HCT116 (cell line): ENCODE measurements at regions not wholly inside any gene's neighbourhood (a gene's known extent, or its start where the extent isn't known, plus 50 kb on each side); places are given as distances from the start of the nearest gene placed in this dataset.

Source experiments
- ATAC-seq: fragments of 200-7000 bp; cut with Tn5 transposase; 2 replicates; pipeline ENCODE4 v1.9.1; 2020; ENCODE audit warnings: mild to moderate bottlenecking, moderate library complexity
- BruUV-seq: library from RNA; stranded (reverse); fragments of 400-500 nt; replicated peaks from 2 replicates; lab custom pipeline; 2021; lab: Mats Ljungman, UMichigan
- CTCF ChIA-PET: fragments of 300-600 bp; sonication (Branson Sonifier 250); formaldehyde crosslinking; loops from one replicate; lab custom pipeline; 2021; ENCODE audit warnings: antibody characterized with exemption; lab: Charles Lee
- POLR2A ChIA-PET: fragments of 300-600, 350-600 bp; sonication (Branson Sonifier 250); formaldehyde crosslinking; loops from one replicate; lab custom pipeline; 2021; ENCODE audit warnings: antibody characterized with exemption; lab: Charles Lee
- RAD21 ChIA-PET, 2 experiments: fragments of 300-600 bp; sonication (Branson Sonifier 250); formaldehyde crosslinking; loops; one replicate each; lab custom pipeline; 2023; ENCODE audit warnings: low total read pairs in 2 of 2; ENCODE audit not compliant: uncharacterized antibody in 2 of 2, unreplicated experiment in 2 of 2, low non-redundant PET in 1 of 2; lab: Charles Lee
- DNase-seq: peaks from one replicate; pipeline ENCODE4 v3.0.0-alpha.2; 2010; ENCODE audit warnings: low read depth, low spot score
- H2AFZ ChIP-seq: fragments of 200-600 bp; shearing (Covaris generic), sonication (generic); 2 replicates; pipeline ENCODE4 v1.6.1; 2017; ENCODE audit warnings: low read depth, mixed run types, mixed read lengths, antibody characterized with exemption, low read length; ENCODE audit not compliant: poor library complexity, severe bottlenecking
- H3K27ac ChIP-seq: 2 replicates; pipeline ENCODE4 v1.5.1; 2012; ENCODE audit warnings: low read depth, low read length
- H3K27me3 ChIP-seq: fragments of 200-600 bp; sonication (generic); 2 replicates; pipeline ENCODE4 v1.6.1; 2016; ENCODE audit warnings: mixed run types, low read length, mixed read lengths; ENCODE audit not compliant: insufficient read depth
- H3K36me3 ChIP-seq, 2 experiments: fragments of 200-500 bp in 1 of 2; fragments of 200-600 bp in 1 of 2; sonication (Bioruptor generic) in 1 of 2; sonication (generic) in 1 of 2; 2 replicates each; pipeline versions ENCODE4 v1.5.1 to v1.6.1; 2014 to 2016; ENCODE audit warnings: low read length in 2 of 2, inconsistent platforms in 1 of 2, mixed read lengths in 1 of 2, mixed run types in 1 of 2; ENCODE audit not compliant: insufficient read depth in 2 of 2, control insufficient read depth in 1 of 2
- H3K4me1 ChIP-seq, 2 experiments: fragments of 200-600 bp in 1 of 2; sonication (generic) in 1 of 2; 2 replicates each; pipeline versions ENCODE4 v1.5.1 to v1.6.1; 2012 to 2017; ENCODE audit warnings: low read length in 2 of 2, inconsistent platforms in 1 of 2, mild to moderate bottlenecking in 1 of 2, mixed read lengths in 1 of 2, mixed run types in 1 of 2, moderate library complexity in 1 of 2; ENCODE audit not compliant: insufficient read depth in 2 of 2, control insufficient read depth in 1 of 2
- H3K4me2 ChIP-seq: fragments of 200-600 bp; sonication (generic); 2 replicates; pipeline ENCODE4 v1.6.1; 2017; ENCODE audit warnings: mixed run types, low read length, mixed read lengths
- H3K4me3 ChIP-seq, 2 experiments: fragments of 200-600 bp in 1 of 2; sonication (generic) in 1 of 2; replicated peaks in 1 of 2; 2 replicates each; pipeline ENCODE4 v1.5.1; 2011 to 2016; ENCODE audit warnings: low read length in 2 of 2, control low read depth in 1 of 2, low read depth in 1 of 2, mild to moderate bottlenecking in 1 of 2, mixed read lengths in 1 of 2, mixed run types in 1 of 2
- H3K79me2 ChIP-seq: fragments of 200-600 bp; sonication (generic); 2 replicates; pipeline ENCODE4 v1.6.1; 2017; ENCODE audit warnings: mild to moderate bottlenecking, mixed run types, low read length, moderate library complexity, mixed read lengths; ENCODE audit not compliant: insufficient read depth
- H3K9ac ChIP-seq: fragments of 200-600 bp; sonication (generic); 2 replicates; pipeline ENCODE4 v1.6.1; 2016; ENCODE audit warnings: low read length, mixed read lengths
- H3K9me2 ChIP-seq: fragments of 200-600 bp; sonication (generic), shearing (Covaris generic); 2 replicates; pipeline ENCODE4 v1.6.1; 2017; ENCODE audit warnings: mixed run types, mild to moderate bottlenecking, moderate library complexity; ENCODE audit not compliant: insufficient read depth
- H3K9me3 ChIP-seq, 2 experiments: fragments of 200-500 bp in 1 of 2; fragments of 200-600 bp in 1 of 2; sonication (Bioruptor generic) in 1 of 2; sonication (generic) in 1 of 2; 2 replicates each; pipeline ENCODE4 v1.6.1; 2014 to 2017; ENCODE audit warnings: low read length in 2 of 2, mixed read lengths in 2 of 2, inconsistent platforms in 1 of 2, low read depth in 1 of 2, mild to moderate bottlenecking in 1 of 2, mixed run types in 1 of 2, moderate library complexity in 1 of 2; ENCODE audit not compliant: control insufficient read depth in 1 of 2, insufficient read depth in 1 of 2
- H4K20me1 ChIP-seq: fragments of 200-600 bp; sonication (generic), shearing (Covaris generic); 2 replicates; pipeline ENCODE4 v1.6.1; 2017; ENCODE audit warnings: mixed run types, mild to moderate bottlenecking, moderate library complexity; ENCODE audit not compliant: insufficient read depth
- CBX3 ChIP-seq: IDR thresholded peaks from 2 replicates; pipeline ENCODE4 v1.6.1; 2012; ENCODE audit warnings: low read depth
- CEBPB ChIP-seq: IDR thresholded peaks from 2 replicates; pipeline ENCODE4 v1.6.1; 2012; ENCODE audit warnings: low read depth
- EGR1 ChIP-seq: IDR thresholded peaks from 2 replicates; pipeline ENCODE4 v1.6.1; 2012; ENCODE audit warnings: low read depth
- ELF1 ChIP-seq: IDR thresholded peaks from 2 replicates; pipeline ENCODE4 v1.6.1; 2012; ENCODE audit warnings: low read depth, borderline replicate concordance
- EZH2 ChIP-seq: fragments of 200-600 bp; sonication (generic); IDR thresholded peaks from 2 replicates; pipeline ENCODE4 v1.6.1; 2017; ENCODE audit warnings: antibody characterized with exemption, mixed run types
- EZH2phosphoT487 ChIP-seq: fragments of 200-600 bp; IDR thresholded peaks from 2 replicates; pipeline ENCODE4 v1.6.1; 2018; ENCODE audit warnings: antibody characterized with exemption, borderline replicate concordance
- FOSL1 ChIP-seq: IDR thresholded peaks from 2 replicates; pipeline ENCODE4 v1.6.1; 2012; ENCODE audit warnings: low read depth
- JUND ChIP-seq: IDR thresholded peaks from 2 replicates; pipeline ENCODE4 v1.6.1; 2012
- POLR2AphosphoS5 ChIP-seq: IDR thresholded peaks from 2 replicates; pipeline ENCODE4 v1.6.1; 2011; ENCODE audit warnings: mild to moderate bottlenecking, low read depth, low read length, moderate library complexity
- RAD21 ChIP-seq: IDR thresholded peaks from 2 replicates; pipeline ENCODE4 v1.6.1; 2012; ENCODE audit warnings: low read depth, mild to moderate bottlenecking
- SIN3A ChIP-seq: IDR thresholded peaks from 2 replicates; pipeline ENCODE4 v1.6.1; 2012; ENCODE audit warnings: low read depth
- SRF ChIP-seq: IDR thresholded peaks from 2 replicates; pipeline ENCODE4 v1.6.1; 2012; ENCODE audit warnings: low read depth
- TCF7L2 ChIP-seq: IDR thresholded peaks from 2 replicates; pipeline ENCODE4 v1.7.0; 2011; ENCODE audit warnings: borderline replicate concordance, inconsistent platforms; ENCODE audit not compliant: insufficient read depth, insufficient read length; ENCODE audit errors: extremely low read depth
- YY1 ChIP-seq: IDR thresholded peaks from 2 replicates; pipeline ENCODE4 v1.6.1; 2011; ENCODE audit warnings: low read length, low read depth, moderate library complexity, mild to moderate bottlenecking; ENCODE audit not compliant: insufficient replicate concordance; ENCODE audit errors: extremely low read depth
- ZFX ChIP-seq: fragments of 450-650 bp; IDR thresholded peaks from 2 replicates; pipeline ENCODE4 v1.6.1; 2017
- ZNF274 ChIP-seq: fragments of 200-500 bp; sonication (Bioruptor generic); IDR thresholded peaks from 2 replicates; pipeline ENCODE4 v1.6.1; 2014; ENCODE audit warnings: mild to moderate bottlenecking, low read depth, low read length, inconsistent platforms
- intact Hi-C: fragments of 100-400 bp; cut with micrococcal nuclease; formaldehyde crosslinking; loops from 2 replicates; pipeline ENCODE4 v1.10.0; 2022
- TF ChIP-seq, protein P1 (sequence below), 3 experiments: fragments of 200-600 bp in 1 of 3; sonication (generic) in 1 of 3; IDR thresholded peaks in 2 of 3; conservative IDR thresholded peaks in 1 of 3; 2 replicates each; pipeline ENCODE4 v1.5.1; 2012 to 2017; ENCODE audit warnings: low read depth in 2 of 3, low read length in 2 of 3, antibody characterized with exemption in 1 of 3, borderline replicate concordance in 1 of 3, control low read depth in 1 of 3, mild to moderate bottlenecking in 1 of 3, mixed read lengths in 1 of 3, mixed run types in 1 of 3, moderate library complexity in 1 of 3; ENCODE audit not compliant: insufficient read depth in 1 of 3
- TF ChIP-seq, protein P2 (sequence below): IDR thresholded peaks from 2 replicates; pipeline ENCODE4 v1.6.1; 2012
- TF ChIP-seq, protein P3 (sequence below): IDR thresholded peaks from 2 replicates; pipeline ENCODE4 v1.6.1; 2012

DNA sequence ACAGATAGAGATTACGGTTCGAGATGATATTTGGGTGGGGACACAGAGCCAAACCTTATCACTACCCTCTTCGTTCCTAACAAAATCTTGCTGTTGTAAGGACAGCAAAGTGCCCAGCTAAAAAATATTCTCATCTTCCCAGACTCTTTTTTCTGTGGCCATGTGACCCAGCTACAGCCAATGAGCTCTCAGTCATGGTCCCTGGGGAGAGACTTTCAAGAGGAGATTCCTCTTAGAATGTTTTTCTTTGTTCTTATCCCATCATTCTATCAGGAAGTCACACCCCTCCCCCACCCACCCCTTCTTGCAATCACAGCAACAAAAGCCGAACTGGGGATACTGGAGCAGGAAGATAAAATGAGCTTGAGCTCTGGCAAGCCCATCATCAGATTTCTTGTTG, 247.1 kb downstream of the CHRM3 start:
- Histone ChIP-seq H3K9ac (no peak overlapping the region), H3K4me2 (no peak overlapping the region), H3K4me3 (no peak overlapping the region), H2AFZ (no peak overlapping the region), H3K4me1 (no peaks in the 10 kb centered on the region), H3K9me2 (no peaks in the 10 kb centered on the region), H3K9me3 (peaks cover 5% of the 10 kb centered on the region in 2 experiments; a peak in 2 of 4 replicates), H4K20me1 (no peaks in the 10 kb centered on the region), H3K27ac (no peak overlapping the region), H3K36me3 (no peaks in the 10 kb centered on the region), H3K27me3 (no peaks in the 10 kb centered on the region), H3K79me2 (no peaks in the 10 kb centered on the region)
- ChIA-PET CTCF (no interaction called here), RAD21 (no interaction called here), POLR2A (no interaction called here)
- no peak for DNase-seq
- BruUV-seq: no TSS peak
- TF ChIP-seq ZFX (no peak), CBX3 (no peak)
- no peak for ATAC-seq
- intact Hi-C loops: no loop called here

DNA sequence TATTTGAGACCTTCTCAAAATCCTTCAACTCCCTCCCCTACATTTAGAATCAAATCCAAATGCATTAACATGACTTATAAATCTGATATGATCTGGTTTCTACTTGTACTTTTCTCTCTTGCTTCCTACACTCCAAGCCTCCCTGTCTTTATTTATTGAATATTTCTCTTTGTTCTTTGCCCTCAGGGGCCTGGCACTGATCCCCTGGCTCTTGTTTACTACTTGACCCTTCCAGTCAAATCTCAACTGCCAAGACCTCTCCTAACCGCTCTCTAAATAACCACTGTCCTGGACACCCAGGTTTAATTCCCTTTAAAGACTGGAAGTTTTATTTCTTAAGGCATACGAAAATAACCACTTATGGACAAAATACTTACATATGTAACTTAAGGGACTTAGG, 248.9 kb downstream of the CHRM3 start:
- Histone ChIP-seq H3K27me3 (no peaks in the 10 kb centered on the region), H3K9ac (no peak overlapping the region), H3K4me3 (no peak overlapping the region), H3K9me3 (peaks cover 5% of the 10 kb centered on the region in 2 experiments; a peak in 2 of 4 replicates), H3K4me2 (no peak overlapping the region)
- intact Hi-C loops: no loop called here
- no peak for ATAC-seq
- CTCF ChIA-PET: no interaction called here
- TF ChIP-seq, protein P1, sequence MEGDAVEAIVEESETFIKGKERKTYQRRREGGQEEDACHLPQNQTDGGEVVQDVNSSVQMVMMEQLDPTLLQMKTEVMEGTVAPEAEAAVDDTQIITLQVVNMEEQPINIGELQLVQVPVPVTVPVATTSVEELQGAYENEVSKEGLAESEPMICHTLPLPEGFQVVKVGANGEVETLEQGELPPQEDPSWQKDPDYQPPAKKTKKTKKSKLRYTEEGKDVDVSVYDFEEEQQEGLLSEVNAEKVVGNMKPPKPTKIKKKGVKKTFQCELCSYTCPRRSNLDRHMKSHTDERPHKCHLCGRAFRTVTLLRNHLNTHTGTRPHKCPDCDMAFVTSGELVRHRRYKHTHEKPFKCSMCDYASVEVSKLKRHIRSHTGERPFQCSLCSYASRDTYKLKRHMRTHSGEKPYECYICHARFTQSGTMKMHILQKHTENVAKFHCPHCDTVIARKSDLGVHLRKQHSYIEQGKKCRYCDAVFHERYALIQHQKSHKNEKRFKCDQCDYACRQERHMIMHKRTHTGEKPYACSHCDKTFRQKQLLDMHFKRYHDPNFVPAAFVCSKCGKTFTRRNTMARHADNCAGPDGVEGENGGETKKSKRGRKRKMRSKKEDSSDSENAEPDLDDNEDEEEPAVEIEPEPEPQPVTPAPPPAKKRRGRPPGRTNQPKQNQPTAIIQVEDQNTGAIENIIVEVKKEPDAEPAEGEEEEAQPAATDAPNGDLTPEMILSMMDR (IDR thresholded peaks at IDR 0.05 in 2 of 3, conservative IDR thresholded peaks at IDR 0.05 in 1 of 3; ENCODE audit: borderline replicate concordance in 1 of 3, insufficient read depth in 1 of 3, low read depth in 2 of 3, low read length in 2 of 3): no peak
- no peak for TF ChIP-seq POLR2AphosphoS5
- no peak for TF ChIP-seq JUND
- no peak for TF ChIP-seq SRF
- no peak for TF ChIP-seq CEBPB
- TF ChIP-seq EZH2phosphoT487: no peak
- TF ChIP-seq SIN3A: no peak
- TF ChIP-seq ELF1: no peak
- TF ChIP-seq, protein P2, sequence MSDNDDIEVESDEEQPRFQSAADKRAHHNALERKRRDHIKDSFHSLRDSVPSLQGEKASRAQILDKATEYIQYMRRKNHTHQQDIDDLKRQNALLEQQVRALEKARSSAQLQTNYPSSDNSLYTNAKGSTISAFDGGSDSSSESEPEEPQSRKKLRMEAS: no peak
- no peak for TF ChIP-seq ZNF274
- no peak for TF ChIP-seq YY1
- TF ChIP-seq RAD21: no peak
- TF ChIP-seq EZH2: no peak
- no peak for TF ChIP-seq EGR1
- TF ChIP-seq TCF7L2: no peak
- TF ChIP-seq, protein P3, sequence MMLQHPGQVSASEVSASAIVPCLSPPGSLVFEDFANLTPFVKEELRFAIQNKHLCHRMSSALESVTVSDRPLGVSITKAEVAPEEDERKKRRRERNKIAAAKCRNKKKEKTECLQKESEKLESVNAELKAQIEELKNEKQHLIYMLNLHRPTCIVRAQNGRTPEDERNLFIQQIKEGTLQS: no peak
- TF ChIP-seq FOSL1: no peak
- TF ChIP-seq, all 23 proteins: peak for 0
- RAD21 ChIA-PET: no interaction called here
- Histone ChIP-seq H3K79me2 (no peaks in the 10 kb centered on the region), H2AFZ (no peak overlapping the region), H3K9me2 (no peaks in the 10 kb centered on the region), H3K36me3 (no peaks in the 10 kb centered on the region), H4K20me1 (no peaks in the 10 kb centered on the region), H3K4me1 (no peaks in the 10 kb centered on the region), H3K27ac (no peak overlapping the region)
- POLR2A ChIA-PET: no interaction called here
- BruUV-seq: no TSS peak
- DNase-seq: no peak
